ENCODE measurements at regions not wholly inside any gene's neighbourhood (a gene's known extent, or its start where the extent isn't known, plus 50 kb on each side); places are given as distances from the start of the nearest gene placed in this dataset.

DNA sequence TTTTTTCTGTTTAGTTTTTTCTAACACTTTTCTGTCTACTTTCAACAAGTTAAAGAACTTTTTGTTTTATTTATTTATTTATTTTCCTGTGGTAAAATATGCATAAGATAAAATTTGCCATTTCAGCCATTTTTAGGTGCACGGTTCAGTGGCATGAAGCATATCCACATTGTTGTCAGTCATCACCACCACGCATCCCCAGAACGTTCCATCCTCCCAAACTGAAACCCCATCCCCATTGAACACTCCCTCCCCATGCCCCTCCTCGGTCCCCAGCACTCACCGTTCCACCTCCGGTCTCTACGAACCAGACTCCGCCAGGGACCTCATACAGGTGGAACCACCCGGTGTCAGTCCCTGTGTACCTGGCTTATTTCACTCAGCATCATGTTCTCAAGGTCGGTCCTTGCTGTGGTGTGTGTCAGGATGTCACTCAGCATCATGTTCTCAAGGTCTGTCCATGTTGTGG is 118.1 kb downstream of the SIK1 start:
- TF ChIP-seq, protein P1, sequence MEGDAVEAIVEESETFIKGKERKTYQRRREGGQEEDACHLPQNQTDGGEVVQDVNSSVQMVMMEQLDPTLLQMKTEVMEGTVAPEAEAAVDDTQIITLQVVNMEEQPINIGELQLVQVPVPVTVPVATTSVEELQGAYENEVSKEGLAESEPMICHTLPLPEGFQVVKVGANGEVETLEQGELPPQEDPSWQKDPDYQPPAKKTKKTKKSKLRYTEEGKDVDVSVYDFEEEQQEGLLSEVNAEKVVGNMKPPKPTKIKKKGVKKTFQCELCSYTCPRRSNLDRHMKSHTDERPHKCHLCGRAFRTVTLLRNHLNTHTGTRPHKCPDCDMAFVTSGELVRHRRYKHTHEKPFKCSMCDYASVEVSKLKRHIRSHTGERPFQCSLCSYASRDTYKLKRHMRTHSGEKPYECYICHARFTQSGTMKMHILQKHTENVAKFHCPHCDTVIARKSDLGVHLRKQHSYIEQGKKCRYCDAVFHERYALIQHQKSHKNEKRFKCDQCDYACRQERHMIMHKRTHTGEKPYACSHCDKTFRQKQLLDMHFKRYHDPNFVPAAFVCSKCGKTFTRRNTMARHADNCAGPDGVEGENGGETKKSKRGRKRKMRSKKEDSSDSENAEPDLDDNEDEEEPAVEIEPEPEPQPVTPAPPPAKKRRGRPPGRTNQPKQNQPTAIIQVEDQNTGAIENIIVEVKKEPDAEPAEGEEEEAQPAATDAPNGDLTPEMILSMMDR (IDR thresholded peaks at IDR 0.05 in 8 of 11, conservative IDR thresholded peaks at IDR 0.05 in 3 of 11), result no peak
- no peak for TF ChIP-seq POLR2A (IDR thresholded peaks at IDR 0.05)
